ENCODE measurements at regions not wholly inside any gene's neighbourhood (a gene's known extent, or its start where the extent isn't known, plus 50 kb on each side); places are given as distances from the start of the nearest gene placed in this dataset.
"Not testable (repeated sequence)": the region's sequence is repeated elsewhere in the genome, so short reads cannot be mapped to it uniquely, and the experiment has no call there.

GRCh38 chr3:197459571-197459970 is 96.2 kb downstream of the BDH1 start:
- DNase-seq = peak; percentile 37 to 46

- no peak for DNase-seq
Measured at GRCh38 chr3:197458906-197459470, 96.8 kb downstream of the BDH1 start.

DNA sequence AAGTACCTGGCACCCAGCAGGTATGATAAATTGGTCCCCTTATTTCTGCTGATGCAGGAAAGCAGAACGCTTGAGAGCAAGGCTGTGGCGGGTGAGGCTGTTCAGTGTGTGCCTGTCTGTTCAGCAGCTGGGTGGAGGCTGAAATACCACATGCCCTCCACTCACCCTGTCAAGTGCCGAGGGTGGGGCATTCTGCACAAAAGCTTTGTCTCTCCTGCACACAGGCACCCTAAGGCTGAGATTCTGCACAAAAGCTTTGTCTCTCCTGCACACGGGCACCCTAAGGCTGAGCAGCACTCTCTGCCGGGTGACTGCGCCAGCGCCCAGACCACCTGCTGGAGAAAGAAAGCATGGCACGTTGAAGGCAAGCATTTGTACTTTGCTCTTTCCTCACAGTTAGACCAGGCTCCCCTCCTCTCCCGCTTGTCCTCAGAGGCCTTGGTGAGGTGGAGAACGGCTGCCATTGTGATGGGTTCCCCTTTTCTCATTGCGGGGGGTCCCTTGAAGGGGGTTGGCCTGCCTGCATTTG is 97.5 kb downstream of the BDH1 start:
- peak; percentile 55 to 56 for DNase-seq

DNA sequence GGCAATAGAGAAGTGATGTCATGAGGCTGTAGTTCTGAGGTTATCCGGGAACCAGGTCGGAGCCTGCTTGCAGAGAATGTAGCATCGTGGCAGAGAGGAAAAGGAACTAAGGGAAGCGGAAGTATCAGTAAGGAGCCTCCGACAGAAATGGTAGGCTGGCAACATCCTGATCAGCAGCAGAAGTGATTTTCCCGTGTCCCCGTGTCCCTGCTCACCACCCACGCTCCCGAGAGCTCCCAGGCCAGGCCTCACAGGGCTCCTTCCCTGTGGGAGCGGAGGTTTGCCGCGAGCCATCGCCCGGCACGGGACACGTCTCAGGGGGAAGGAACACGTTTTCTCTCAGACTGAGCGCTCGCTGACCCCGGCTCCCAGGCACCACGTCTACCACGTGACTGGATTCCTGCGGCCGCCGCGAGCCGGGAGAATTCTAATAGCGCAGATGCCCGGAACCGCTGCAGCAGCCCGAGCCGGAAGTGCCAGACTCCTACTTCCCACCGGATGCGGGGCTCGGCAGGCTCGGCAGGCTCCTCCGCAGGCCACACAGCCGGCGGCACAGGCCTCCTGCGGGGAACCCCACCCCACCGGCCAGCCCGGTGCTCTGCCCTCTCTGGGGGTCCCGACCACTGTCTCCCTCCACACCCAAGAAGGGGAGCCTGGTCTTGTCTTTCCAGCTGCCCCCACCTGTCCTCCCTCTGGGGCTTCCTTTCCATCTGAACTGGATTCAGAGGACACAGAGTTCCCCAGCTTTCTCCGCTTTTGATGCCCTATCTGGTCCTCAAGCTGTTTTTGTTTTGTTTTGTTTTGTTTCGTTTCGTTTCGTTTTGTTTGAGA is 99.3 kb downstream of the BDH1 start:
- DNase-seq = peak; percentile 69 to 76

- DNase-seq = not testable (repeated sequence)
Measured at GRCh38 chr3:197454841-197455240, 100.9 kb downstream of the BDH1 start.

GRCh38 chr3:197454014-197454413 is 101.8 kb downstream of the BDH1 start:
- DNase-seq = no peak

DNA sequence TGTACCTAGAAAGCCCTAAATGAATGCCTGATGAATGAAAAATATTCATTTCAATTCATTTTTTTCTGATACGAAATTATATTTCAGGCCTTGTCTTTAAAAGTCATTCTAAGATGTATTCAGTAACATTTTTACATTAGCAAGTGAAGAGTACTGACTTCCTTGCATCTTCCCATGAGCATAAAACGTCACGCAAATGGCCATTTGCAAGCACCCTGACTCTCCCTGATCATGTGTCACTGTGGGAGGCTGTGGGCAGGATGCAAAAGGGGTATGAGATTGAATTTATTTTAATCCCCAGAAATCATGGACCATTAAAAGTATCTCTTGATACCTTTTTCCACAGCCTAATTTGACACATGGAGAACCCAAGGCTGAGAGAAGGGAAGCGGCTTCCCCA is 105.0 kb downstream of the BDH1 start:
- DNase-seq = no peak

GRCh38 chr3:197450308-197450707 is 105.5 kb downstream of the BDH1 start:
- no peak for DNase-seq

DNA sequence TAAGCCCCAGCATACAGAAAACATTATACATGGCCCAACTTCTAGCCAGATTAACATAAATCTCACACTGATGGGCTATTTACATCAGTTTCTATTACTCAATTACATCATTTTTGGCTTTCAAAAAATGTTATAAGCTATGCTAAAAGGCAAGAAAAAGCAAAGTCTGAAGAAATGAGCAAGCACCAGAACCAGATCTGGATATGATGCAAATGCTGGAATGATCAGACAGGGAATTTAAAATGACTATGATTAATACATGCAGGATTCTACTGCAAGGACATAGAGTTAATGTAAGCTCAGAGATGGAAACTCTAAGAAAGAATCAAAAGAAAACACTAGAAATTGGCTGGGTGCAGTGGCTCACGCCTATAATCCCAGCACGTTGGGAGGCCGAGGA is 106.6 kb downstream of the BDH1 start:
- not testable (repeated sequence) for DNase-seq

DNA sequence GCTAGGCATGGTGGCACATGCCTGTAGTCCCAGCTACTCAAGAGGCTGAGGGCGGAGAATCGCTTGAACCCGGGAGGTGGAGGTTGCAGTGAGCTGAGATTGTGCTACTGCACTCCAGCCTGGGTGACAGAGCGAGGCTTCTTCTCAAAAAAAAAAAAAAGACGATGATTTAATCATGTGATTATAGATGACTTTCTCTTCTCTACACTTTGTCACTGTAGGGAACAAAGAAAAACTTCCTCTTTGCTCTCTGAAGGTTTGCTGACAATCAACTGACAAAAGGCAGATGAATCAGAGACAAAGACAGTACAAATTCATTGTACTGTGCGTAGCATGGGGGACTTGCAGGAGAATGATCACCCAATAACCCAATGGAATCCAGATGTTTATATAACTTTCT is 108.0 kb downstream of the BDH1 start:
- DNase-seq = not testable (repeated sequence)

GRCh38 chr3:197447057-197447456 is 108.7 kb downstream of the BDH1 start:
- no peak for DNase-seq

DNA sequence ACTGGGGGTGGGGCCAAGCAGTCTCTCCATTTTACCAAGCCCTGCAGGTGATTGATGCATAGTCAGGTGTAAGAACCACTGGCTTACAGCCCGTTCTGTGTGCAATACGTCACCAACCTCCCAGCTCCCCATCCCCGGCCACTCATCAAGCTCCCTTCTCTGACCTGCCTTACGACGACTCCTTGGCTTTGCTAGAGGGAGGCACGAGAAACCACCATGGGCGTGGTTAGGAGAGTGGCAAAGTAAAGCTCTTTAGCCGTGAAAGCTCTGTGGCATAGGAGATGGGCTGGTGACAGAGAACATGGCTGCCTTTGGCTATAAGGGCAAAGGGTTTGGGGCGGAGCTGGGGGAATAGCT is 109.1 kb downstream of the BDH1 start:
- no peak for DNase-seq

- no peak for DNase-seq
Measured at GRCh38 chr3:197445896-197446699, 109.7 kb downstream of the BDH1 start.

DNA sequence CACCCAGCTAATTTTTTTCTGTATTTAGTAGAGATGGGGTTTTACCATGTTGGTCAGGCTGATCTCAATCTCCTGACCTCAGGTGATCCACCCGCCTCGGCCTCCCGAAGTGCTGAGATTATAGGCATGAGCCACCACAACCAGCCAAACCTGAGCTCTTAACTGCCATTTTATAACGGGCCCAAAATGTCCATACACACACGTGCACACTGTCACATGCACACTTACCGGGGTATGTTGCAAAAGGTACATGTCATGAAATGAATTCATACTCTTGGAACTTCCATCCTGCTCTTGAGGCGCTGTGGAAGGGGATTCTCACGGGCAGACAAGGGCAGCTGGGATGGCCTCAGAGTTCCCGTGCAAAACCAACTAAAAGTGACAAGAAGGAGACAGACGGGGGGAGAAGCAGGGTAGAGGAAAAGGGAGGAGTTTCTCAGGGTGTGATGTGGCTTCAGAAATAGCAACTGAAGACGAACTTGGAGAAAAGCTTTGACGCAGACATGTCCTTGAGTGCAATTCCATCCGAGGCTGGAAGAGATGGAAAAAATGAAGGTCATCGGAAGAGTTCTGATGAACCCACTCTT is 110.9 kb downstream of the BDH1 start:
- DNase-seq = no peak

GRCh38 chr3:197443506-197443905 is 112.3 kb downstream of the BDH1 start:
- no peak for DNase-seq

GRCh38 chr3:197440717-197441303 is 115.0 kb downstream of the BDH1 start:
- DNase-seq = no peak

DNA sequence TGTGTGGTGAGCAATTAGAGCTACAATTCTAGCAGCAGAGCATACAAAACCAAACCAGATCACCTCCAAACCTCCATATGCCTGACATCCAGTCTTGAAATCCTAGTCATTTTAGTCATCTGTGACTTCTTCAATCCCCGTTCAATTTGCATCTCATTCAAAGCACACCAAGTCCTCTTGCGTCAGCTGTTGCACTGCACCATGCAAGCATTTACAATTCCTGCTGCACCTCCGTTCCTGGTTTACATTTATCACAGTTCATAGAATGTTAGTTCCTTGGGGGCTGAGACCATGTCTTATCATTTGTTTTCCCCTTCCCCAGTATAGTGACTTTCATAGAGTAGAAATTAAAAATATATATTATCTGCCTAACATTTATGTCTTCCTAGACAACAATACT is 116.9 kb downstream of the BDH1 start:
- DNase-seq = no peak

- DNase-seq = no peak
Measured at GRCh38 chr3:197435426-197435825, 120.3 kb downstream of the BDH1 start.

GRCh38 chr3:197434830-197435229 is 120.9 kb downstream of the BDH1 start:
- no peak for DNase-seq

DNA sequence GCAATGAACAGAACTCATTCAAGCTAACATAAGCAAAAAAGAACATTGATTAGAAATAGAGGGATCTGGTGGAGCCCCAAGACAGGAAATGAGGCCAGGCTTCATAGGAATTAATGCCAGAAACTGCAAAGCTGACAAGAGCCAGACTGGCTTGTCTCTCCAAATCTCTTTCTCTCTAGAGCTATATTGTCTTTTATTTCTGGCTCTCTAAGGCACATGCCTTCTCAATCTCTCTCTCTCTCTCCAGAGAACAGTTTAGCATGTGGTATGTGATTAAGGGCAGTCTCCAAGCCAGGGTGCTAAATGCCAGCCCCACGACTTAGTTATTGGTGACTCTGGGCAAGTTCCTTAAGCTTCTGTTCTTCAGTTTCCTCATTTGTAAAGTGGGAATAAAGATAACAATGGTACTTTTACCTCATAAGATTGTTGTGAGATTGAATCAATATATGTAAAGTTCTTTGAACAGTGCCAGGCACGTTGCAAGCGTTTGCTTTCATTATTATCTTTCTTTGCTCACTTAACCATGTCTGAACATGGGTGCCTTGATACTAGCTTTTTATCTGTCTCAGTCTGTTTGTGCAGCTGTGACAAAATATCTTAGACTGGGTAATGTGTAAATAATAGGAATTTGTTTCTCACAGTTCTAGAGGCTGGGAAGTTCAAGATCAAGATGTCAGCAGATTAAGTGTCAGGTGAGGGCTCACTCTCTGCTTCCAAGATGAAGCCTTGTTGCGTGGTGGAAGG is 123.2 kb downstream of the BDH1 start:
- no peak for DNase-seq

- no peak for DNase-seq
Measured at GRCh38 chr3:197431346-197431910, 124.3 kb downstream of the BDH1 start.

DNA sequence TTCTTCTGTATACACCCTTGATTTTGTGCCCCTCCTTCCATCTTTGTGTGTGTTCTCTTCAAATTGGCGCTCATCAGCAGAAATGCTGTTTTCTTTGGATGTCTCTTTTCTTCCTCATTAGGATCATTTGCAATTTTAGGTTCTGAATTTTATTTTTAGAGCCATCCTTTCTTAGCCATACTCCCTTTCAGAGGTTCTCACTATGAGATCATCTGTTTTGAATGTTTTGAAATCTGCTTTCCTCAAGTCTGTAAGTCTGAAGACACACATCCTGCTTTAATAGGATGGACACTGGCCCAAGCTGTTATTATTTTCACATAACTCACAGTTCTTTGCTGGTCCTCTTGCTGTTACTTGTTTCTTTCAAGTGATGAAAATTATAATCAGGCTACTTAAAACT is 124.8 kb downstream of the BDH1 start:
- no peak for DNase-seq

Data from activated T-cell treated with anti-CD3 and anti-CD28 coated beads, Interleukin-2, amount 50 U/mL, for 48 hours (primary cell).